ENCODE measurements at regions not wholly inside any gene's neighbourhood (a gene's known extent, or its start where the extent isn't known, plus 50 kb on each side); places are given as distances from the start of the nearest gene placed in this dataset.

DNA sequence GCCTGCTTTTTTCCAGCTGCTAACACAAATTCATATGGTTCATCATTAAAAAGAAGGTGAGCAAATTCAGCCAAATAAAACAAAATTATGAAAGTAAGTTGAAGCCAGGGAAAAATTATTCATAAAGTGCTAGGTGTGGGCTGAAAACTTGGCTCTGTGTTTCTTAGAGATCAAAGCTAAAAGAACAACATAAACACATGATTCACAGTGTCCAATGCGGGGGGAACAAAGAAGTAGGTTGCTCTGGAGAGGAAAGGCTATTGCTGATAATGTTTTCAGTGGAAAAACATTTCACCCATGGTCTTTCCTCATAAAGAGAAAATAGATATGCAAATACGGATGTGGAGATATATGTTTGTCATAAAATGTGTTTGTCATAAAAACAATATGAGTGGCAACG lies 1691.5 kb upstream of the SLC10A2 start:
- no peak for TF ChIP-seq POLR2AphosphoS5 (IDR thresholded peaks at IDR 0.05; ENCODE audit: borderline replicate concordance, low read depth, low read length)
- TF ChIP-seq EZH2 (IDR thresholded peaks at IDR 0.05) = no peak

Data from SK-N-MC (cell line).